GM23338 (cell line): ENCODE measurements at regions not wholly inside any gene's neighbourhood (a gene's known extent, or its start where the extent isn't known, plus 50 kb on each side); places are given as distances from the start of the nearest gene placed in this dataset.

ENCODE experiments used
- ATAC-seq: fragments of 200-7000 bp; cut with Tn5 transposase; 3 replicates; pipeline ENCODE4 v1.9.1; 2020
- DNase-seq: peaks from one replicate; pipeline ENCODE4 v3.0.0-alpha.2; 2015; ENCODE audit warnings: low spot score
- H2AFZ ChIP-seq: fragments of 200-600 bp; sonication (generic); 2 replicates; pipeline ENCODE4 v1.8.0; 2016; ENCODE audit warnings: antibody characterized with exemption, mild to moderate bottlenecking, moderate library complexity
- H3F3A ChIP-seq: fragments of 200-600 bp; sonication (generic); replicated peaks from 2 replicates; pipeline ENCODE4 v1.8.0; 2017; ENCODE audit warnings: antibody characterized with exemption, mixed run types, low read depth
- H3K27ac ChIP-seq: fragments of 200-600 bp; sonication (generic); 2 replicates; pipeline ENCODE4 v1.6.1; 2016; ENCODE audit warnings: low read depth
- H3K27me3 ChIP-seq: fragments of 200-600 bp; sonication (generic); 2 replicates; pipeline ENCODE4 v1.8.0; 2016; ENCODE audit warnings: mild to moderate bottlenecking, mixed run types, moderate library complexity; ENCODE audit not compliant: insufficient read depth
- H3K36me3 ChIP-seq: fragments of 200-600 bp; sonication (generic); 2 replicates; pipeline ENCODE4 v1.8.0; 2016; ENCODE audit warnings: mild to moderate bottlenecking; ENCODE audit not compliant: insufficient read depth
- H3K4me1 ChIP-seq: fragments of 200-600 bp; sonication (generic); 2 replicates; pipeline ENCODE4 v1.8.0; 2016; ENCODE audit warnings: mild to moderate bottlenecking, moderate library complexity; ENCODE audit not compliant: insufficient read depth
- H3K4me2 ChIP-seq: fragments of 200-600 bp; sonication (generic); 2 replicates; pipeline ENCODE4 v1.7.1; 2017; ENCODE audit warnings: mixed run types
- H3K4me3 ChIP-seq: fragments of 200-600 bp; sonication (generic); 2 replicates; pipeline ENCODE4 v1.6.1; 2016; ENCODE audit warnings: mixed run types
- H3K79me2 ChIP-seq: fragments of 200-600 bp; sonication (generic); replicated peaks from 2 replicates; pipeline ENCODE4 v1.8.0; 2017; ENCODE audit warnings: mild to moderate bottlenecking; ENCODE audit not compliant: insufficient read depth
- H3K9me2 ChIP-seq: fragments of 200-600 bp; sonication (generic); 2 replicates; pipeline ENCODE4 v1.8.0; 2017; ENCODE audit not compliant: insufficient read depth
- H4K20me1 ChIP-seq: fragments of 200-600 bp; sonication (generic); replicated peaks from 2 replicates; pipeline ENCODE4 v1.8.0; 2017; ENCODE audit warnings: mild to moderate bottlenecking; ENCODE audit not compliant: insufficient read depth
- H3K27ac Mint-ChIP-seq: 2 replicates; pipeline ENCODE4 v1.8.0; 2020; ENCODE audit warnings: inconsistent platforms, mild to moderate bottlenecking, moderate library complexity, mixed read lengths
- H3K27me3 Mint-ChIP-seq: 3 replicates; pipeline ENCODE4 v1.8.0; 2022; ENCODE audit warnings: low read depth, mild to moderate bottlenecking, moderate library complexity, mixed read lengths, inconsistent platforms; ENCODE audit not compliant: insufficient read depth, poor library complexity
- H3K36me3 Mint-ChIP-seq: 3 replicates; pipeline ENCODE4 v1.8.0; 2021; ENCODE audit warnings: low read depth, mild to moderate bottlenecking, inconsistent platforms, moderate library complexity, mixed read lengths
- H3K4me1 Mint-ChIP-seq: 3 replicates; pipeline ENCODE4 v1.8.0; 2020; ENCODE audit warnings: mild to moderate bottlenecking, inconsistent platforms, mixed read lengths
- H3K4me3 Mint-ChIP-seq: 3 replicates; pipeline ENCODE4 v1.8.0; 2021; ENCODE audit warnings: moderate library complexity, mild to moderate bottlenecking, inconsistent platforms, mixed read lengths
- H3K9me3 Mint-ChIP-seq: 3 replicates; pipeline ENCODE4 v1.8.0; 2020; ENCODE audit warnings: moderate library complexity, mild to moderate bottlenecking, inconsistent platforms, mixed read lengths
- CREB1 ChIP-seq: fragments of 250-450 bp; sonication (Bioruptor Pico); IDR thresholded peaks from 2 replicates; pipeline ENCODE4 v1.5.0; 2020; ENCODE audit warnings: low read depth, mild to moderate bottlenecking, moderate library complexity
- EZH2 ChIP-seq: fragments of 200-600 bp; sonication (generic); IDR thresholded peaks from one replicate; pipeline ENCODE4 v1.8.0; 2017; ENCODE audit warnings: antibody characterized with exemption, mild to moderate bottlenecking, low read depth; ENCODE audit not compliant: unreplicated experiment
- EZH2phosphoT487 ChIP-seq: fragments of 200-600 bp; sonication (generic); IDR thresholded peaks from one replicate; pipeline ENCODE4 v1.8.1; 2018; ENCODE audit warnings: antibody characterized with exemption; ENCODE audit not compliant: unreplicated experiment
- JUNB ChIP-seq: IDR thresholded peaks from one replicate; pipeline ENCODE4 v1.6.1; 2016; ENCODE audit warnings: antibody characterized with exemption; ENCODE audit not compliant: unreplicated experiment
- NANOG ChIP-seq: IDR thresholded peaks from 2 replicates; pipeline ENCODE4 v1.6.1; 2016; ENCODE audit warnings: antibody characterized with exemption, borderline replicate concordance
- POLR2AphosphoS5 ChIP-seq: IDR thresholded peaks from 2 replicates; pipeline ENCODE4 v1.6.1; 2016; ENCODE audit warnings: antibody characterized with exemption, low read depth
- REST ChIP-seq: IDR thresholded peaks from one replicate; pipeline ENCODE4 v1.6.1; 2018; ENCODE audit warnings: antibody characterized with exemption; ENCODE audit not compliant: unreplicated experiment
- ZNF331 ChIP-seq: fragments of 250-450 bp; sonication (Bioruptor Pico); IDR thresholded peaks from 2 replicates; pipeline ENCODE4 v1.5.0; 2020; ENCODE audit warnings: low read depth, mild to moderate bottlenecking, moderate library complexity
- ZNF462 ChIP-seq: fragments of 250-450 bp; sonication (Bioruptor Pico); IDR thresholded peaks from 2 replicates; pipeline ENCODE4 v1.5.0; 2020; ENCODE audit warnings: mild to moderate bottlenecking, moderate library complexity
- TF ChIP-seq, protein P1 (sequence below): IDR thresholded peaks from 2 replicates; pipeline ENCODE4 v1.6.1; 2016; ENCODE audit warnings: antibody characterized with exemption
- TF ChIP-seq, protein P2 (sequence below), 2 experiments: fragments of 200-600 bp in 1 of 2; sonication (generic) in 1 of 2; conservative IDR thresholded peaks; 2 replicates each; pipeline versions ENCODE4 v1.5.1 to v1.6.1; 2016 to 2017; ENCODE audit warnings: antibody characterized with exemption in 2 of 2, low read depth in 2 of 2, mild to moderate bottlenecking in 2 of 2, moderate library complexity in 1 of 2

- Mint-ChIP-seq H3K4me3 (no peak overlapping the region), H3K9me3 (no peaks in the 10 kb centered on the region), H3K4me1 (peaks cover 13% of the 10 kb centered on the region; the same call in 2 of the 3 replicates), H3K27ac (no peak overlapping the region), H3K36me3 (no peaks in the 10 kb centered on the region), H3K27me3 (peaks cover 2% of the 10 kb centered on the region)
- no peaks in the 10 kb centered on the region for H3K79me2 ChIP-seq
- no peak for TF ChIP-seq POLR2AphosphoS5
- no peak for TF ChIP-seq ZNF462
- TF ChIP-seq EZH2: no peak
- TF ChIP-seq, protein P1, sequence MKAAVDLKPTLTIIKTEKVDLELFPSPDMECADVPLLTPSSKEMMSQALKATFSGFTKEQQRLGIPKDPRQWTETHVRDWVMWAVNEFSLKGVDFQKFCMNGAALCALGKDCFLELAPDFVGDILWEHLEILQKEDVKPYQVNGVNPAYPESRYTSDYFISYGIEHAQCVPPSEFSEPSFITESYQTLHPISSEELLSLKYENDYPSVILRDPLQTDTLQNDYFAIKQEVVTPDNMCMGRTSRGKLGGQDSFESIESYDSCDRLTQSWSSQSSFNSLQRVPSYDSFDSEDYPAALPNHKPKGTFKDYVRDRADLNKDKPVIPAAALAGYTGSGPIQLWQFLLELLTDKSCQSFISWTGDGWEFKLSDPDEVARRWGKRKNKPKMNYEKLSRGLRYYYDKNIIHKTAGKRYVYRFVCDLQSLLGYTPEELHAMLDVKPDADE: no peak
- no peak for TF ChIP-seq JUNB
- TF ChIP-seq, protein P2, sequence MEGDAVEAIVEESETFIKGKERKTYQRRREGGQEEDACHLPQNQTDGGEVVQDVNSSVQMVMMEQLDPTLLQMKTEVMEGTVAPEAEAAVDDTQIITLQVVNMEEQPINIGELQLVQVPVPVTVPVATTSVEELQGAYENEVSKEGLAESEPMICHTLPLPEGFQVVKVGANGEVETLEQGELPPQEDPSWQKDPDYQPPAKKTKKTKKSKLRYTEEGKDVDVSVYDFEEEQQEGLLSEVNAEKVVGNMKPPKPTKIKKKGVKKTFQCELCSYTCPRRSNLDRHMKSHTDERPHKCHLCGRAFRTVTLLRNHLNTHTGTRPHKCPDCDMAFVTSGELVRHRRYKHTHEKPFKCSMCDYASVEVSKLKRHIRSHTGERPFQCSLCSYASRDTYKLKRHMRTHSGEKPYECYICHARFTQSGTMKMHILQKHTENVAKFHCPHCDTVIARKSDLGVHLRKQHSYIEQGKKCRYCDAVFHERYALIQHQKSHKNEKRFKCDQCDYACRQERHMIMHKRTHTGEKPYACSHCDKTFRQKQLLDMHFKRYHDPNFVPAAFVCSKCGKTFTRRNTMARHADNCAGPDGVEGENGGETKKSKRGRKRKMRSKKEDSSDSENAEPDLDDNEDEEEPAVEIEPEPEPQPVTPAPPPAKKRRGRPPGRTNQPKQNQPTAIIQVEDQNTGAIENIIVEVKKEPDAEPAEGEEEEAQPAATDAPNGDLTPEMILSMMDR (conservative IDR thresholded peaks at IDR 0.05; ENCODE audit: low read depth in 2 of 2): no peak
- no peak for TF ChIP-seq CREB1 (CRISPR knock-in tag)
- no peak for TF ChIP-seq NANOG
- no peak for TF ChIP-seq REST
- TF ChIP-seq EZH2phosphoT487: no peak
- no peak for TF ChIP-seq ZNF331
- DNase-seq (no peak), ATAC-seq (no peak)
- no peaks in the 10 kb centered on the region for H3K27me3 ChIP-seq
- no peak overlapping the region for H3K4me2 ChIP-seq
- H3K4me1 ChIP-seq: no peaks in the 10 kb centered on the region
- H3K27ac ChIP-seq: no peak overlapping the region
- H3F3A ChIP-seq: no peaks in the 10 kb centered on the region
- no peak overlapping the region for H3K4me3 ChIP-seq
- H2AFZ ChIP-seq: no peak overlapping the region
- no peaks in the 10 kb centered on the region; the same call in 1 of the 2 replicates for H3K9me2 ChIP-seq
- no peaks in the 10 kb centered on the region for H3K36me3 ChIP-seq
- H4K20me1 ChIP-seq: no peaks in the 10 kb centered on the region
Observed at GRCh38 chrX:155679715-155680114, 67.0 kb upstream of the TMLHE start.
